Stimulated activated CD4-positive, alpha-beta T cell treated with anti-CD3 and anti-CD28 coated beads, Interleukin-4, amount 100 ng/mL, for 4 hours (primary cell): ENCODE measurements at regions not wholly inside any gene's neighbourhood (a gene's known extent, or its start where the extent isn't known, plus 50 kb on each side); places are given as distances from the start of the nearest gene placed in this dataset.
A peak's percentile ranks its signal among the peaks of the same experiment; 100 is the strongest.

Experiments used
- DNase-seq, 2 experiments: peaks; one replicate each; pipeline ENCODE4 v3.0.0-alpha.2; 2020

DNA sequence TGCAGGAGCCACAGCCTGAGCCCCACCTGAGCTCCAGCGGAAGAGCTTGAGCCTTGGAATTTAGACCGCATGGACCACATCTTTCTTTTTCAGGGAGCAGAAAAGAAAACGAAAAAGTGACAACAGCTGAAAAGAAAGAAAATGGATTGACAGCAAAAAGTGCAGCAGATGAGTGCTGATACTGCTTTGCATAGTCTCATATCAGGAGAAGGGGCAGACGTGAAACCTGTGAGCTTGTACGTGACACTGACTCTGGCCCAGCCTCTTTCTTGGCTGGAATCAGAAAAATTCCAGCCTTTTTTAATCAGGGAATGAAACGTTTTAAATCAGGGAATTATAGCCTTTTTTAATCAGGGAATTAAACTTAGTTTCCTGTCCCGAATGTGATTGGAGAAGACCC is 1296.5 kb downstream of the TMEM121 start:
- DNase-seq, result no peak

DNA sequence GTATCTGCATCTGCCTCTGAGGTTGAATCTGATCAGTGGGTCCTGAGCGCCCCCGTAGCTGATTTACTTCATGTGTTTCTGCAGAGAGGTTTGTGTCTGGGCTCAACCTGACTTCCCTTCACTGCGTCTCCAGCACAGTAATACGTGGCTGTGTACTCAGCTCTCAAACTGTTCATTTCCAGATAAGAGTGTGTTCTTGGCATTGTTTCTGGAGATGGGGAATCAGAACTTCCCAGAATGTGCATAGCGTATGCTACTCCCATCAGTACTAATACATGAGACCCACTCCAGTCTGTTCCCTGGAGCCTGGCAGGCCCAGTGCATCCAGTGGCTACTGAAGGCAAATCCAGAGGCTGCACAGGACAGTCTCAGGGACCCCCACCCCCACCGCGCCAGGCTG is 1297.2 kb downstream of the TMEM121 start:
- no peak for DNase-seq

DNA sequence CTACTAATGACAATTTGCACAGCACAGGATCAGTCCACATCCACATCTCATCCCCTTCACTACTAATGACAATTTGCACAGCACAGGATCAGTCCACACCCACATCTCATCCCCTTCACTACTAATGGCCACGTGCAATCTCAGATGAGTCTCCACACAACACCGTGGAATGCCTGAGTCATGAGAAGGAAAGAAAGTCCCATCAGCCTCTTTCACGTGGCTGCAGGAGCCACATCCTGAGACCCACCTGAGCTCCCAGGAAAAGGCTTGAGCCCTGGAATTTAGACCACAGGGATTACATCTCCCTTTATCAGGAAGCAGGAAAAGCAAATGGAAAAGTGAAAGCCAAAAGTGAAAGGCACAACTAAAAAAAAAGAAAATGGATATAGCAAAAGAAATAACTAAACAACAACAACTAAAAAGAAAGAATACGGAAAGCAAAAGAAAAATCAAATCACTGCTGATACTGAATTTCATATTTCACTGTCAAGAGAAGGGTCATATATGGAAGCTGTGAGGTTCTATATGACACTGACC is 1300.5 kb downstream of the TMEM121 start:
- no peak for DNase-seq

DNA sequence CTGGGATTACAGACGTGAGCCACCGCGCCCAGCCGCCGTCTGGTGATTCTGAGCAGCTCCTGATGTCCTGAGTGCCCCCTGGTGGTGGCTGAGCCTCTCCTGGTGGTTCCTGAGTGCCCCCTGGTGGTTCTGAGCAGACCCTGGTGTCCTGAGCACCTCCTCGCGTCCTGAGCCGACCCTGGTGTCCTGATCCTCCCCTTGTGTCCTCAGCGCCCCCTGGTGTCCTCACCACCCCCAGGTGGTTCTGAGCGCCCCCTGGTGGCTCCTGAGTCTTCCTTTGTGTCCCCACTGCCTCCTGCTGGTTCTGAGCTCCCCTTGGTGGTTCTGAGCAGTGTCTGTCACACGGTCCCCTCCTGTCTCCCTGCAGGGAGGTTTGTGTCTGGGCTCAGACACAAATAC is 1304.9 kb downstream of the TMEM121 start:
- peak; percentile 34 to 46 for DNase-seq

DNA sequence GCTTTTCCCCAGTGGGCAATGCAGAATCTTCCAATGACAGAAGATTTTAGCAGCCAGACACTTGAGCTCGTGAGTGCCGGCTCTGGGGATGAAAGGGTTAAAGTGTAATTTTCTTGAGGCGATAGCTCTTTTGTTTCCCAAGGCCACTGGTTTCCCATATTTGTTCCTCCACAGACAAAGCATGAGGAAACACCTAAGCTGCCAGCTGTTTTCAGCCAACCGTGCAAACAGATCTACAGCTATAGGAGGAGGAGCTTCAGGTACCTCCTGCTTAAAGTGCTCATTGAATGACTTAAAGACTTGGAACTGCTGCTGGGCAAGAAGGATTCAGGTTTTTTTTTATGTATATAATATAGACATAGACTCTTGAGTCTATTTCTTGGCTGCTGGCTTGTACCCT is 1311.5 kb downstream of the TMEM121 start:
- DNase-seq, result no peak

DNA sequence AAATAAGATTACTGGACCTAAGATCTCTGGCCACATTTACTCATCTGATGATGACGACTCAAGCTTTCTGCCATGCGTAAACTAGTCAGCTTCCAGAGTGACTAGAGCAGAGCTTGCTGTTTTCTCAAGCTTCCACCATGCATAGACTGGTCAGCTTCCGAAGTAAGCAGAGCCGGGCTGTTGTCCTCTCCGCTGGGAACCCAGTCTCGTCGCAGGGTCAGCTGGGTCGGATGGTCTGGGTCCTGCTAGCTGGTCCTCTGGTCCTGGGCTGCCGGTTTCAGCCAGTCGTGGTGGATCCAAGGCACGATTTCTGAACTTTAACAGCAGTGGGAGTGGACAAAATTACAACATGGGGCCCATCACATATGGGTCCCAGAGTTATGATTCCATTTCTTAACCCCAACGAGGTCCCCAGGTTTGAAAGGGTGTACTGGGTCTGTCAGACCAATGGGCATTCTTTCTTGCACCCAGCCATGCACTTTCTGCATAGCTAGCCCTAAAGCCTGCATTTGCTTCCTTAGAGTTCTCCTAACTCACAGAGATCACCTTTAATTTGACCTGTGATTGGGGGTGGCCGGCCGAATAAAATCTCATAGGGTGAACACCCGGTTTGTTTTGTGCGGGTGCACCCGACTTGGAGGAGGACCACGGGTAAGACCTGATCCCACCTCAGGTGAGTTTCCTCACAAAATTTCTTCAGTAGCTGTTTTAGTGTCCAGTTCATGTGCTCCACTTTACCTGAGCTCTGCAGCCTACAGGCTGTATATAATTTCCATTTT is 1312.8 kb downstream of the TMEM121 start:
- DNase-seq, result no peak

DNA sequence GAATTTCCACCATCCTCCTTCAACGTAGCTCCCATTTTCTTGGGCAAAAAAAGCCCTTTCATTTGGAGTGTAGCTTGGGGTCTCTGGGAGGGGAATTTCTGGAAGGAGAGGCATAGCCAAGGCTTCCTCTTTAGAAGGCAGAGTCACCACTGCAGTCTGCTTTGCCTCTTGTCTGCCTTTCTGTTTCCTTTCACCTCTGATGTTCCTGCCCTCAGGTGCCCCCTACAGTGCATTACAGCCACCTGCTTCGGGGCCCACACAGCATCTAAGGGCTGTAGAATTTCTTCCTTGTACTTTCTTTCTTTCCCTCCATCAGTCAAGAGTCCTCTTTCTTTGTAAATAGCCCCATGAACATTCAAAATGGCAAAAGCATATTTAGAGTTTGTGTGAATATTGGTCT is 1313.9 kb downstream of the TMEM121 start:
- no peak for DNase-seq

DNA sequence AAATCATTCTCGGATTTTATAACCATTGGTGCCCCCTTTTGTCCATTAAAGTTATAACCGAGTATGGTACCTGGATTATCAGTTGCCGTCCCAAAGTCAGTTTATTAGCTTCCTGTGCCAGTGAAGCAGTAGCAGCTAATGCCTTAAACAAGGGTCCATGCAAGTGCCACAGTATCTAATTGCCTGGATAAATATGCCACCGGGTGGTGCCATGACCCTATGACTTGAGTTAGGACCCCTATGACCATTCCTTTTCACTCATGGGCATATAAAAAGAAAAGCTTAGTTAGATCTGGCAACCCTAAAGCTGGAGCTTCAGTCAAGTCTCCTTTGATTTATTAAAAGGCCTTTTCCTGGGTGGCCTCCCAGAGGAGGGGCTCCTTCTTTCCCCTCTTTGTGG is 1314.6 kb downstream of the TMEM121 start:
- DNase-seq, result no peak

DNA sequence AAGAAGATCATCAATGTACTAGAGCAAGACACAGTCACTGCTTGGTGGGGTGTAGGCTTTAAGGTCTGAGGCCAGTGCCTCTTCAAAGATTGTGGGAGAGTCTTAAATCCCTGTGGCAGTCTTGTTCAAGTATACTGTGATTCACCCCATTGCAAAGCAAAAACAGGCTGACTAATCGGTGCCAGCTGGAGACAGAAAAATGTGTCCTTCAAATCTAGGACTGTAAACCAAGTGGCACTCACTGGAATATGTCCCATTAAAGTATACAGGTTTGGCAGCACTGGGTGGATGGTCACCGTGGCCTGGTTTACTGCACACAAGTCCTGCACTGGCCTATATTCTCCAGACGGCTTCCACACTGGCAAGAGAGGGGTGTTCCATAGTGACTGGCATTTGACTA is 1315.3 kb downstream of the TMEM121 start:
- no peak for DNase-seq

DNA sequence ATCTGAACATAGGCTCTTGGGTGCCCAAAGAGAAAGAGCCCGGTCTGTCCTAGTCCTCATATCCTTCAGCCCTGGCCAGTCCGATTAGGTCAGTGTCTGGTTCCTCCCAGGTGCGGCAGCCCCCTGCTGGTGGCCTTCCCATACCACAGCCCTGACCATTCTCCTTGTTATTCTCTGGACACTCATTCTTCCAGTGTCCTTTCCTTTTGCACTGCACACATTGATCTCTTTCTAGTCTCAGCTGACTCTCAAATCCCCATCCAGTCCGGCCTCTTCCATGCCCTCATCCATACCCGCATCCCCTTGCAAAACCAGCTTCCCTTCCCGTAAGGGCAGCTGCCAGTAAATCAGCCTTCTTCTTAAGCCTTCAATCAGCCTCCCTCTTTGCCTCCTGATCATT is 1316.3 kb downstream of the TMEM121 start:
- no peak for DNase-seq

DNA sequence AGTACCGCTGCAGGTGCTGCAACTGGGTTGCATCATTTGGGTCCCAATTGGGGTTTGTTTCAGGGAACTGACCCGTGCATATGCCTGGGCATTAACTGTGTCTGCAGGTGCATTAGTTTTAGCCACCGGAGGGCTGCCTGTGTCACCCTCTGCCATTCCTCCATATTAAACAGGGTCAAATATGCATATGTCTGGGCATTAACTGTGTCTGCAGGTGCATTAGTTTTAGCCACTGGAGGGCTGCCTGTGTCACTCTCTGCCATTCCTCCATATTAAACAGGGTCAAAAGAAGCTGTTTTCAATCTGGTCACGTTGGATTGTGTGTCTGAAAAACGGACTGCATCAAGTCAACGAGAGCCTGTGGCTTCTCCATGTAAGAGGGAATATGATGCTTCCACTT is 1317.0 kb downstream of the TMEM121 start:
- DNase-seq, result no peak

DNA sequence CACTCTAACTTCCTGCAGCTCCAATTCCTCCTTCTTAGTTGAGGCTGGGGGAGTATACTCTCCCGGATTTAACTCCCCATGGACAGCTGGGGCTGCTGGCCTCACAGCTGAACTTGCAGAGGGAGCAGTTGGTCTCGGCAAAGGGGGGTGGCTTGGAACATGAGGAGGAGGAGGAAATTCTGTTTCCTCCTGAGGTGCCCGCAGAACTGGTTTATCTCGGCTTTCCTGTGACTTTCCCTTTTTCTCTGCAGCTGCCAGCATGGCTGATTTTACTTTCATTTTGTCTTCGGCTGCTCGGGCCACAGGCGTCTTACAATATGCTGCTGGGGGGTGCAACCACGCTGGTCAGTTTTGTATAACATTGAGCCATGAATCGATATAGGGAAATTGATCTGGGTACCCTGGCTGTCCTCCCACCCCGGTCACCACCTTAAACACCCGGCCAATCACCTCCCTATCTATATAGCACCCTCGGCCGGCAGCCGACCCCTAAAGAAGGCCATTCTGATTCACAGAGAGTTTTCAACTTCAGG is 1317.6 kb downstream of the TMEM121 start:
- DNase-seq, result peak; percentile 11 to 32

DNA sequence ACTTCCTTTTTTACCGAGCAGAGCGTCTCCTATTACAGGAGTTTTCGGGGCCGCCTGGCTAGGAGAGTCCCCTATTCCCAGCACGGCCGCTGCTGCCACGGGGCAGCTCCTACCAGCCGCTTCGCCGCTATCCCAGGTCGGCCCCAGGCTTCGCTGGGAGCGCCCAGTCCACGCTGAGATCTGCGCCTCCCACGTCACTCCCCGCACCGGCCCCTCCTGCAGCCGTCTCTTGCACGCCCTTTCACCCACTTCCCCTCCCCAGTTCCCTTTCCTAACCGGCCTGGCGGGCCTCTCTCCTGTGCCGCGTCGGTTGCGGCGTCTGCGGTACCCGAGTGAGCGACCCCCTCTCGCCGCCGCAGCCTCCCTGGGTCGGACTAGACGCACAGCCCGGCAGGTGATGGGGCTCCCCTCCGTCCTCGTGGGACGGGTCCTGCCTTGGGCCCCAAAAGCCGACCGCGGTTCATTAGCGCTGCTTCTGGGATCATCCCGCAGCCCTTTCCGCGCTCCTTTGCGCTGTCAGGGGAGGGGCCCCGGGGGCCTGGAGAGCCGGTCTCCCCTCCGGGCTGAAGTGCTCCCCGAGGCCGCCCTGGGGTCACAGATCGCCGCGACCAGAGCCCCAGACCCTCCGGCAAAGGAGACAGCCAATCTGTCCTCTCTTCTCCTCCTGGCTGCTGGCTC is 1318.4 kb downstream of the TMEM121 start:
- DNase-seq, result peak; percentile 49 to 61

DNA sequence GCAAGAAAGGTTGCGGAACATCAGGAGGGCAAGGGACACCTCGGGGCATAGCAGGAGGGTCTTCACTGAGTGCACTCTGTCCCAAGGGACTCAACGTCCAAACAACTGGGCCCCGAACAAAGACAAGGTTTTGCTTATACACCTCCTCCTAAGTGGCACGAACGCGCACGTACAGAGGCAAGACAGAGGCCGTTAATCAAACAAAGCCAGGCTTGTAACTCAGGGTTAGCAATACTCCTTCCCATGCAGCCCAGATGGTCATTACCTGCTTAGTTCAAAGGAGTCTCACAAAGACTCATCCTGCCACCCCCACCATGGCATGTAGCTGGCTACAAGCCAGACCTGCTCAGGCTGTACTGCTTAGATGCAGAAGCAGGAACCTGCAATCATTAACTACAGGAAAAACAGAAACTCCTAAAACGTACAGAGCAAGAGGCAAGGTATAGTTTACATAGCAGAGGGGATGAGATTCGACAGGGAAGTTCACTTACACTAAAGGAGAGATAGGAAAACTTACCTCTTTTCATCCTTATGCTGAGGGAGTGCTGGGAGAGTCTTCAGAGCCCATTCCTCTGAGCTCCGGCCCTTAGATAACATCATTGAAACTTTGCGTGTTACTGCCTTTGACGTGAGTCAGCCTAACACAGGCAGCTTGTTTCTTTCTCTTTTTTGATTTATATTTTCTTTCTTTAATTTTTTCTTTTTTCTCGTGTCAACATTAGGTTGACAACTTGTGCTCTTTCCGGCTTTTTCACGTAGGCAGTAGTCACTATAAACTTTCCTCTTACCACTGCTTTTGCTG is 1319.1 kb downstream of the TMEM121 start:
- peak; percentile 21 to 58 for DNase-seq

DNA sequence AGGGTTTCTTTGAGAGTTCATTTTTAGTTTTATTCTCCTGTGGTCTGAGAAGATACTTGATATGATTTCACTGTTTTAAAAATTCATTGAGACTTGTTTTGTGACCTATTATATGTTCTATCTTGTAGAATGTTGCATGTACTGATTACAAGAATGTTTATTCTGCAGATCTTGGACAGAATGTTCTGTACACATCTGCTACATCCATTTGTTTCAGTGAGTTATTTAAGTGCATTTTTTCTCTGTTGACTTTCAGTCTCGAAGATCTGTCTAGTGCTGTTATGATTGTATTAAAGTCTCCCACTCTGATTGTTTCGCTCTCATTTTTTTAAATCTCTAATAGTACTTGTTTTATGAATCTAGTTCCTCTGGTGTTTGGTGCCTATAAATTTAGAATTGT is 1319.8 kb downstream of the TMEM121 start:
- no peak for DNase-seq

DNA sequence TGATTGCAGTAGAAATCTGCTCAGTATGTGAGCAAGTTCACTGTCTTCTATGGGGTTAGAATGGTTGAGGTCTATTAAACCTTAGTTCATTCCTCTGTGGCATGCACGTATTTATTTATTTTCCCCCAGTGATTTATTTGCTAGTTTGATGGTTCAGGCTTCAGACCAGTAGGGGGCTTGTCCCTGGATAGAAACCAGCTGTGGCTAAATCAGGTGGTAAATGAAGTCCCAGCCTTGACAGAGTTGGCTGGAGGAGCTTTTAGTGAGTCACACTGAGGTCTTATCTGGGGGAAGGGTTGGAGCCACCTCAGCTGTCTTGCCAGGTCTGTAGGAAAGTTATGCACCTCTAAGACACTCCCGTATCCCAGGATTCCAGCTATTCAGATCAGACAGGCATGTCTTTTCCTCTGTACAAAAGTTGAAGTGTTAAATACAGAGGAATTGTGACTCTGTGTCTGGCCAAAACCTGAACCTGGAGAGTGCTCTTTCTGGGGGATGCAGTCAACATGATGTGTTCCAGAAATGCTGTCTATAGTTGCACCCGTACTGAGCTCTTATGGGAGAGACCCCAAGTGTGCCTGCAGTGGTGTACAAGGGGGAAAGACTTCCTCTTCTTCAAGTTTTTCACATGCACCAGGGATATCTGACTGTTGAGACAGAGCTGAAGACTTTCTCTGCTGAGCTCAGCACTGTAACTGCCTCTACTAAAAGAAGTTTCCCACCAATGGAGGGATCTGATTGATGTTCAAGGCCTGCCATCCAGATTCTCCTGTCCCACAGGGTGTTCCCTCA is 1322.1 kb downstream of the TMEM121 start:
- no peak for DNase-seq

DNA sequence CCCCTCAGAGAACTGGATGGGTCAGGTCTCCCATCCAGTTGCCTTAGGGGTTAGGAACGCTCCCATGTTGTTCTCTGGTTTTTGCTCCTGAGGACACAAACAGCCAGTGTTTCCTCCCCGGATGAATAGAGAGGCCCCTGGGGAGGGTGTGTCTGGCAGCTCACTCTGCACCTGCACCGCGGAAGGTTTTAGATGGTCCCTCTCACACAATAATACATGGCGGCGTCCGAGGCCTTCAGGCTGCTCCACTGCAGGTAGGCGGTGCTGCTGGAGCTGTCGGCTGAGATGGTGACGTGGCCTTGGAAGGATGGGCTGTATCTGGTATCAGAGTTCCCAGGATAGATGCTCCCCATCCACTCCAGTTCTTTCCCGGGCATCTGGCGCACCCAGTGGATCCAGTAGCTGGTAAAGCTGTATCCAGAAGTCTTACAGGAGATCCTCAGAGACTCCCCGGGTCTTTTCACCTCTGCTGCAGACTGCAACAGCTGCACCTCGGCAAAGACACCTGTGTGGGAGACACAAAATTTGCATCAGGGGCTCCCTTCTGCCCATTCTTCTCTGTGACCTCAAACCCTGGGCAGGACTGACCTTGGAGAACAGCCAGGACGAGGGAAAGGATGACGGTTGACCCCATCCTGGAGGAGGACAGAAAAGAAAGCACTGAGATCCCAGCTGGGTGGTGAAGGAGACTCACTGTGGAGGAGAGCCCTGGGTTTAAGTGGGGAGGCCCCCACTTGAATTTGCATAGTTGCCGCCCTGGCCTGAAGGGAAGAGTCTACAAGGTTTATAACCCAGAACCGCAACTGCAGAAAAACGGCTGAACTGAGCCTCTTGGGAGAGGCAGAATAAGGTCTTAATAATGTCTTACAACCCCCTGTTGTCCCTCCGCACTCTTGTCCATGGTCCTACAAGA is 1324.8 kb downstream of the TMEM121 start:
- no peak for DNase-seq

DNA sequence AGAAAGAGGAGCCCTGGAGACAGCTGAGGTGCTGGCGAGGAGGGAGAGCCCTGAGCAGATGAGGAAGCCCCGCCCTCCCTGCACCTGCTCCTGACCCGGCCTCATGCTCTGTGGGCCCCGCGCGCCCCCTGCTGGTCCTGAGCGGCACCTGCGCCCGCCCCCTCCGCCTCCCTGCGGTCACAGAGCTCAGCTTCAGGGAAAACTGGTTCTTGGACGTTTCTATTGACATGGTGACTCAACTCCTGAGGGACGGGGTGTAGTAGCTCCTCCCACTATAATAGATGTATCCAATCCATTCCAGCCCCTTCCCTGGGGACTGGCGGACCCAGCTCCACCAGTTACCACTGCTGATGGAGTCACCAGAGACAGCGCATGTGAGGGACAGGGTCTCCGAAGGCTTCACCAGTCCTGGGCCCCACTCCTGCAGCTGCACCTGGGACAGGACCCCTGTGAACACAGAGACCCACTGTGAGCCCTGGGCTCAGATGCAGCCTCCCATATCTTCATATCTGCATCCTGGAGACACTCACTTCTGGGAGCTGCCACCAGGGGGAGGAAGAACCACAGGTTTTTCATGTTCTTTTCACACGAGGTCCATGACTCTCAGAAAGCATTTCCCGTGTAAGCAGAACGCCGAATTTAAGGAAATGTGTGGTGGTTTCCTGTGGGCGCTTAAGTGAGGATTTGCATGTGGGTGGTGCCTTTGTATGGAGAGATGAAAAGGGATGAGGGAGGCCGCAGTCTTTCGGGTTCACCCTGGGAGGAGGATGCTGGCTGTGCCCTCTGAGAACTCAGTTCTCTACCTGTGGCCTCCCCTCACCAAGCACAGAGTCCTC is 1346.4 kb downstream of the TMEM121 start:
- DNase-seq, result peak; percentile 85 to 90

DNA sequence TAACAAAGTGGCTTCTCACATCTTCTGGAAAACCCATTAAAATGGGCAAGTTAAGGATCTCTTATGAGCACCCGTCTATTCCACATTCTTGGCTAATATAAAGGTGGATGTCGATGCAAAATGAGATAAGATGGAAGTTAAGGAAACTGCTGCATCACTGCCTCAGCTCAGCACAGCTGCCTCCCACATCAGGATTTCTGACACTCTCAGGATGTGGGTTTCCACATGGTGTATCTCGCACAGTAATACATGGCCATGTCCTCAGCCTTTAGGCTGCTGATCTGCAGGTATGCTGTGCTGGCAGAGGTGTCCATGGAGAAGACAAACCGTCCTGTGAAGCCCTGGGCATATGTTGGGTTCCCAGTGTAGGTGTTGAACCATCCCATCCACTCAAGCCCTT is 1348.0 kb downstream of the TMEM121 start:
- DNase-seq, result no peak

DNA sequence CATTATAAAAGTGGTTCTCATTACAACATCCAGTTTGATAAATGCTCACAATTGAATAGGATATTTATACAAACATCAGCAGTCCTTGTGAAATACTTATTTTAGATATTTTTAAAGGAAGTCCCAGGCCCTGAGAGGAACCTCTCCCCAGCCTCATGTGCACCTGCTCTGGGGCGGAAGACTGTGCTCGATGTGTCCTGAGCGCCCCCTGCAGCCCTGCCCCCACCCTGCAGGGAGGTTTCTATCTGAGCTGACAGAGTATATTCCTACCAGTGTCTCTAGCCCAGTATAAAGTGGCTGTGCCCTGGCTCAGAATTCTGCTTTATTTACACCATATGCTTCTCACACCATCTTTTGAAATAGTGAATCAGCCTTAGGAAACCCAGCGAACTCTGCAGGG is 1349.1 kb downstream of the TMEM121 start:
- DNase-seq, result peak in 1 of 2 experiments; percentile 11
